PFSK-1 (cell line): ENCODE measurements at regions not wholly inside any gene's neighbourhood (a gene's known extent, or its start where the extent isn't known, plus 50 kb on each side); places are given as distances from the start of the nearest gene placed in this dataset.

Experiments used
- FOXP2 ChIP-seq: optimal IDR thresholded peaks from 2 replicates; pipeline ENCODE3; 2011; ENCODE audit warnings: borderline replicate concordance, control low read depth, inconsistent platforms; ENCODE audit not compliant: insufficient read depth; ENCODE audit errors: extremely low read length, extremely low read depth
- POLR2AphosphoS5 ChIP-seq: IDR thresholded peaks from 2 replicates; pipeline ENCODE4 v1.6.1; 2012; ENCODE audit warnings: low read depth, mild to moderate bottlenecking, control low read depth, low read length, moderate library complexity
- REST ChIP-seq, 2 experiments: IDR thresholded peaks; 2 replicates each; pipeline versions ENCODE4 v1.6.1 to v1.8.0; 2011 to 2012; ENCODE audit warnings: low read depth in 2 of 2, low read length in 2 of 2, control low read depth in 1 of 2, inconsistent platforms in 1 of 2, mild to moderate bottlenecking in 1 of 2, moderate library complexity in 1 of 2; ENCODE audit not compliant: insufficient read depth in 1 of 2
- SIN3A ChIP-seq: IDR thresholded peaks from 2 replicates; pipeline ENCODE4 v1.6.1; 2012; ENCODE audit warnings: mild to moderate bottlenecking, low read length, moderate library complexity, borderline replicate concordance; ENCODE audit not compliant: insufficient read depth
- TAF1 ChIP-seq: IDR thresholded peaks from 2 replicates; pipeline ENCODE4 v1.6.1; 2012; ENCODE audit warnings: low read length, control low read depth, borderline replicate concordance; ENCODE audit not compliant: insufficient read depth

GRCh38 chr4:123291329-123291728, 105.3 kb upstream of the SPRY1 start:
- TF ChIP-seq REST (IDR thresholded peaks at IDR 0.05; ENCODE audit: insufficient read depth in 1 of 2, low read depth in 2 of 2, low read length in 2 of 2): no peak
- TF ChIP-seq SIN3A: no peak
- no peak for TF ChIP-seq TAF1
- no peak for TF ChIP-seq POLR2AphosphoS5
- TF ChIP-seq FOXP2: no peak

GRCh38 chr4:123297836-123298235, 98.8 kb upstream of the SPRY1 start:
- TF ChIP-seq FOXP2: no peak
- TF ChIP-seq REST (IDR thresholded peaks at IDR 0.05; ENCODE audit: insufficient read depth in 1 of 2, low read depth in 2 of 2, low read length in 2 of 2): no peak
- no peak for TF ChIP-seq POLR2AphosphoS5
- TF ChIP-seq TAF1: no peak

- no peak for TF ChIP-seq SIN3A
- TF ChIP-seq REST (IDR thresholded peaks at IDR 0.05; ENCODE audit: insufficient read depth in 1 of 2, low read depth in 2 of 2, low read length in 2 of 2): no peak
- TF ChIP-seq POLR2AphosphoS5: no peak
- TF ChIP-seq FOXP2: no peak
- no peak for TF ChIP-seq TAF1
These were observed 98.3 kb upstream of the SPRY1 start for GRCh38 chr4:123298261-123298660.

GRCh38 chr4:123298801-123299200, 97.8 kb upstream of the SPRY1 start:
- TF ChIP-seq SIN3A (no peak), REST (IDR thresholded peaks at IDR 0.05; ENCODE audit: insufficient read depth in 1 of 2, low read depth in 2 of 2, low read length in 2 of 2) (no peak), FOXP2 (no peak), POLR2AphosphoS5 (no peak), TAF1 (no peak)

- TF ChIP-seq TAF1 (no peak), REST (IDR thresholded peaks at IDR 0.05; ENCODE audit: insufficient read depth in 1 of 2, low read depth in 2 of 2, low read length in 2 of 2) (no peak), SIN3A (no peak), POLR2AphosphoS5 (no peak), FOXP2 (no peak)
These were observed 97.3 kb upstream of the SPRY1 start for GRCh38 chr4:123299212-123299691.
